Activated CD8-positive, alpha-beta memory T cell treated with anti-CD3 and anti-CD28 coated beads, Interleukin-2, amount 10 ng/mL, durations not matched to agents 7 days and 5 days (primary cell): ENCODE measurements at regions not wholly inside any gene's neighbourhood (a gene's known extent, or its start where the extent isn't known, plus 50 kb on each side); places are given as distances from the start of the nearest gene placed in this dataset.
A peak's percentile ranks its signal among the peaks of the same experiment; 100 is the strongest.

Experiments used
- ATAC-seq: fragments of 150-1000 bp; cut with Tn5 transposase; one replicate; pipeline ENCODE4 v1.10.0; 2021; ENCODE audit warnings: moderate library complexity
- CTCF ChIA-PET: fragments of 350-600 bp; sonication (Branson Sonifier 250); formaldehyde crosslinking; loops from one replicate; lab custom pipeline; 2021; ENCODE audit warnings: antibody characterized with exemption; lab: Charles Lee
- DNase-seq: peaks from one replicate; pipeline ENCODE4 v3.0.0-alpha.2; 2020
- H3K27ac Mint-ChIP-seq: one replicate; pipeline ENCODE4 v1.8.0; 2021; ENCODE audit warnings: mild to moderate bottlenecking, mixed read lengths
- H3K27me3 Mint-ChIP-seq: one replicate; pipeline ENCODE4 v1.8.0; 2021; ENCODE audit warnings: mixed read lengths
- H3K36me3 Mint-ChIP-seq: one replicate; pipeline ENCODE4 v1.8.0; 2021; ENCODE audit warnings: mild to moderate bottlenecking, mixed read lengths
- H3K4me1 Mint-ChIP-seq: one replicate; pipeline ENCODE4 v1.8.0; 2021; ENCODE audit warnings: mixed read lengths
- H3K4me3 Mint-ChIP-seq: one replicate; pipeline ENCODE4 v1.8.0; 2021; ENCODE audit warnings: mild to moderate bottlenecking, moderate library complexity, mixed read lengths
- H3K9me3 Mint-ChIP-seq: one replicate; pipeline ENCODE4 v1.8.0; 2022; ENCODE audit warnings: low read depth, mixed read lengths

DNA sequence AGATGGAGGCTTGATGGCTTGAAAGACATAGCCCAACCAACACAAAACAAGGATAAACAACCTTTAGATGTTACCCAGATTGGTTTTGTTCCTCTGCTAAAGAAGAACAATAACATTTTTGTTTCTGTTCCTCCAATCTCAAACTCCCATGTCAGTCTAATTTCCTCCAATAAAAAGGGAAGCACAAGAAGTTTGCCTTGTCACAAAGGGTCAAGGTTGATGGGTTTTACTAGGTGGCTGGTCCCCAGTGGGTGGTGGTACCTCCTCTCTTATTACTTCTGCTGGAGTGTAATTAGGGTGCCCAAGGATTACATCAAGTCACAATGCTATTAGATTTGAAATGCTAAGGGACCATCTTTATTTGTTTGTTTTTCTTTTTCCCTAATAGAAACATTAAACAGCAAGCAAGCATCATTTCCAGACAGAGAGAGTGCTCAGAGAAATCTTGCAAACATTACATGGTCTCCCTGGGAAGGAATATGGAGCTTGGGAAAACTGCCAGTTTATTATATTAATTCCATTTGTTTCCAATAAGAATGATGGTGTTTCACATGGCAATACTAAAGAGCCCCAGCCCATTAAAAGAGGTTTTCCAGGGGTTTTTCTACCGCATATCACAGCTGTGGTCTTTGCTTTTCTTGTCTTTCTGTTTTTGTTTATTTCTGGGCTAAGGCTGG, 78.3 kb upstream of the AOAH start:
- Mint-ChIP-seq H3K9me3 (peaks cover 2% of the 10 kb centered on the region), H3K4me1 (peaks cover 9% of the 10 kb centered on the region), H3K27ac (no peak overlapping the region), H3K27me3 (peaks cover 12% of the 10 kb centered on the region), H3K4me3 (no peak overlapping the region), H3K36me3 (peaks cover 6% of the 10 kb centered on the region)
- DNase-seq (no peak), ATAC-seq (no peak)
- CTCF ChIA-PET, result interaction anchor here (1.1 kb wide), 1 partner anchor 379 kb away, joined by 4 read pairs; no protein-coding TSS in a partner anchor

DNA sequence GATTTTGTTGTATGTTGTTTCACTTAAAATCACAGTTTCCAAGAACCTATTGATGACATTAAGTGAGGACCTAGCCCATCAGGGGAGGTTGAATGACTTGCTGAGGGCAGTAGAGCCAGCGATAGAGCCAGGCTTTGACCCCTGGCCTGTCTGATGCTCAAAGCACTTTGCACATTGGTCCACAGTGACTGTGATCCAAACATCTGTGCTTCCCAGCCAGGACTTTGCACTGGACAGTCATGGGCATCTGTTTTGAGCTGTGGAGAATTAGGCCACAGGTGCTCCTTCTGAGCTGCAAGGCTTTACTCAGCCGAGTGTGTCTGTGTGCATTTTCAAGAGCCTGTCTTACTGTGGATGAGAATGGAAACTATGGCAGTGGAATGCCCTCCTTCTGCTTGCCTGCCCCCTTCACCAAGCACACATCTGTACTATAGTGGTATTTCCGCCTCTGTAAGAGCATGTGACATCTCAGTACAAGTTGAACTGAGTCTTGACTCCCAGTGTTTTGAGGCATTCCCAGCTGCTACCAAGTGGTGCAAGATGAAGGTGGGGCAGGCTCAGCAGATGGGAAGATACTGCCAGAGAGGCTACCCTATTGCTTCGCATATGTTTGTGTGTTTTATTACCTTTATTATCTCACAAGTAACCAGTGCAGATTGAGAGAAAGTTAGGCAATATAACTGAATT, 72.7 kb upstream of the AOAH start:
- peaks cover 3% of the 10 kb centered on the region for H3K9me3 Mint-ChIP-seq
- peaks cover 9% of the 10 kb centered on the region for H3K36me3 Mint-ChIP-seq
- no peak overlapping the region for H3K27ac Mint-ChIP-seq

DNA sequence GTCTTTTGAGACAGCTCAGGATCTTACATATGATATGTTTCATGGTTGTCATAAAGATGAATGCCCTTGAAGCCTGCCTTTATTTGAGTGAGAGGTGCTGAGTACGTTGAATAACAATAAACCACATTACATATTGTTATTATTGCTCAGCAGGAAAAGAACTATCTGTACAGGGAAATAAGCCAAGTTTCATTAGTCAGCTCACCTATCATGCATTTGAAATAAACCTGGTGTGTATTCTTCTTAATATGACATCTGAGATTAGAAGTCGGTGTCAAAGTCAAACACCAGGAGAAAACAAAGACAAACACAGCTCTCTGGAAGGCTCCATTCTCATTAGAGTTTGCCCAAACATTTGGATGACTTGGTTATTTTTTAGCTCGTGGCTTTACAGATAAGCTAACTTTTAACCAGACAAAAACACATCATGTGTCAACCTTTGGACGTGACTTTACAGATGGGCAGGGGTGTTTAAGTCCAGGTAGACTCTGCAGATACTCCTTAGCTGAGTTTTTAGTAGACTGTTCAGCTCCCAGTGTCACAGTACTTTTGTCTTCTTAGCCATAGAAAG, 71.2 kb upstream of the AOAH start:
- H3K27me3 Mint-ChIP-seq, result no peaks in the 10 kb centered on the region
- H3K4me1 Mint-ChIP-seq, result peaks cover 43% of the 10 kb centered on the region
- H3K36me3 Mint-ChIP-seq, result peaks cover 12% of the 10 kb centered on the region
- H3K9me3 Mint-ChIP-seq, result peaks cover 3% of the 10 kb centered on the region
- DNase-seq (no peak), ATAC-seq (no peak)
- no peak overlapping the region for H3K27ac Mint-ChIP-seq
- H3K4me3 Mint-ChIP-seq, result no peak overlapping the region
- CTCF ChIA-PET, result interaction anchor here (1.0 kb wide), 1 partner anchor 10 kb away, joined by 3 read pairs; no protein-coding TSS in a partner anchor

More for the DNA sequence above, 72.7 kb upstream of the AOAH start:
- CTCF ChIA-PET, result interaction anchor here (0.9 kb wide), 1 partner anchor 8 kb away, joined by 5 read pairs; no protein-coding TSS in a partner anchor
- no peak for DNase-seq
- peaks cover 30% of the 10 kb centered on the region for H3K4me1 Mint-ChIP-seq
- no peaks in the 10 kb centered on the region for H3K27me3 Mint-ChIP-seq
- no peak for ATAC-seq
- no peak overlapping the region for H3K4me3 Mint-ChIP-seq

DNA sequence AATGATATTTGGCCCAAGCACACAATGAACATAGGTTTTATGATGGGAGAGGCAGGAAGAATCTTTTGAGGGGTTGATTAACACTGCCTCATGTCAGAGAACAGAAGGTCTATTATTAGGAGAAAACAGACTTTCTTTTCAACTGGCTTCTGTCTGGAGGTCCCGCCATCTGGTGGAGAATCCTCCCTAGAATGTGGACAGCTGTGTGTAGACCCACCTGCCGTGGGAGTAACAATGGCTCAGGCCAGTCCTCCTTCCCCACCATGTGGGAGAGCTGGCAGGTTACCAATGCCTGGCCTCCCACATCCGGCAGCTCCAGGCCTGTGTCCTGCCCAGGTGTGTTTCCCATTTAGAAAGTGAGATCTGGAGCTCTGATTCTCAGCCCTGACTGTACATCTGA, 70.4 kb upstream of the AOAH start:
- peaks cover 12% of the 10 kb centered on the region for H3K36me3 Mint-ChIP-seq
- DNase-seq (no peak), ATAC-seq (no peak)
- CTCF ChIA-PET, result interaction anchor here (1.0 to 1.9 kb wide), 2 partner anchors 9 to 17 kb away, joined by 3 to 6 read pairs; no protein-coding TSS in a partner anchor
- no peak overlapping the region for H3K27ac Mint-ChIP-seq
- H3K4me1 Mint-ChIP-seq, result peaks cover 51% of the 10 kb centered on the region
- peaks cover 3% of the 10 kb centered on the region for H3K9me3 Mint-ChIP-seq
- H3K4me3 Mint-ChIP-seq, result no peak overlapping the region
- no peaks in the 10 kb centered on the region for H3K27me3 Mint-ChIP-seq

DNA sequence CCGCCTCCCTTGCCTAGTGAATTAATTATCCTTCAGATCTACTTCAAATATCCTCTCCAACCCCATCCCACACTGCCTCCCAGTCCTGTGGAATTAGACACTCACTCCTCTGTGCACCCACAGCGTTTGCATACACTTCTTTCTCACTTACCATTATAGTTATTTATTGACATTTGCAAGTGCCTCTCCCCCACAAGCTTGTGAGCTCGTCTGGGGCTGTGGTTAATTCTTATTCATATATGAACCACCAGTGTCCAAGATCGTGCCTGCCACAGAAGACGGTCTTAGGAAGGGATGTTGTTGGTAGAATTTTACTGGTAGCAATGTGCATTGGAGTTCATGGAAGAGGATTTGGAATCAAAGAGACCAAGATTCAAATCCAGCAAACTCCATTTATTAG, 68.1 kb upstream of the AOAH start:
- no peak overlapping the region for H3K4me3 Mint-ChIP-seq
- H3K36me3 Mint-ChIP-seq, result peaks cover 12% of the 10 kb centered on the region
- DNase-seq, result no peak
- H3K27ac Mint-ChIP-seq, result peak overlapping the region; percentile 48
- H3K4me1 Mint-ChIP-seq, result peaks cover 73% of the 10 kb centered on the region
- H3K9me3 Mint-ChIP-seq, result peaks cover 3% of the 10 kb centered on the region
- no peaks in the 10 kb centered on the region for H3K27me3 Mint-ChIP-seq
- CTCF ChIA-PET, result interaction anchor here (1.0 to 1.4 kb wide), 2 partner anchors 10 to 108 kb away, joined by 3 to 4 read pairs; no protein-coding TSS in a partner anchor
- no peak for ATAC-seq

DNA sequence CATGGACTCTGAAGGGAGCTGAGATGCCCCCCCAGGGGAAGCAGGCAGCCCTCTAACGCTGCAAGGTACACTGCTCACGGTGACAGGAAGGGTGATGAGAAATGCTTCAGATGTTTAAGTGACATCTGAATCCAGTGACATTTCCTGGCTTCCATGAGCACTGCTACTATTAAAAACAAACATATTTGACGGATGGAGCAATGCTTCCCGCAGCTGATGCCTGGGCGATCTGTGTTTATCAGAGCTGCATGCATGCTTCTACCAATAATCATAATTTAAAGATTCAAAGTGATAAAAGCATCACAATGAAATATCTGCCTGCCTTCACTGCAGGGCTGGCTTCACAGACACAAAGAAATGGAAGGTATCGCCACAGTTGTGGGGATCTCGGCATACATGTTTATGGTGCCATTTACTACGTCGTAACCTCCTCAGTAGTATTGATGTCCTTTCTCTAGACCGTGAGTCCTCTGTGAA, 66.1 kb upstream of the AOAH start:
- CTCF ChIA-PET, result interaction anchor here (1.1 to 5.5 kb wide), 4 partner anchors 14 to 55 kb away, joined by 3 to 38 read pairs (median 4); no protein-coding TSS in a partner anchor
- H3K27me3 Mint-ChIP-seq, result no peaks in the 10 kb centered on the region
- no peak overlapping the region for H3K4me3 Mint-ChIP-seq
- DNase-seq (no peak), ATAC-seq (no peak)
- H3K4me1 Mint-ChIP-seq, result peaks cover 86% of the 10 kb centered on the region
- H3K36me3 Mint-ChIP-seq, result peaks cover 16% of the 10 kb centered on the region
- H3K9me3 Mint-ChIP-seq, result peaks cover 4% of the 10 kb centered on the region
- peak overlapping the region; percentile 93 for H3K27ac Mint-ChIP-seq

DNA sequence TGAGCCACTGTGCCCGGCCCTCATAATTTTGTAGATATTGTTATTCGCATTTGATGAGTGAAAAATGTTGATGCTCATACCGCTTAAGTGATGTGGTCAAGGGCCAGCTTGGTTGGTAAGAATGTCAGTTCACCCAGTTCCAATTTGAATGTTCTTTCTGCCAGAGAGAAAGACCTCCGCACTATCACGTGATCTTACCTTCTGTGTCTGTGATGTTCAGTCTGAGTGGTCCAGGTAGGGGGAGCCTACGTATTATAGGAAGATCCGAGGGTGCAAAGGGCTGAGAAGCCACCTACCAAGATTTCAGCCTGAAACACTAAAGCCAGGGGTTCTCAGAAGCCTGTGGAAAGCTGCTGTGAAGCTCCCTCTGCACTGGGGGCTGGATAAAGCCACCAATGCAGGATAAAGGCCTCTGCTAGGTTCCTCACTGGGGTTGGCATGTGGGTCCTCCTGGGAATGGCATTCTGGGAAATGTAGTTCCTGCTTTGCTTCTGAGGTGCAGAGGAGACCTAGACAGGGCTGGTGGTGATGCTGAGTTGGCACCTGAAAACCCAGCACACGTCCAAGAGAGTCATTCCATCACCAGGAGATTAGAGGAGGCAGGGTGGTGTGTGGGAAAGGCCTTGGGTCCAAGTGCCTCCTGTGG, 64.7 kb upstream of the AOAH start:
- H3K4me1 Mint-ChIP-seq, result peaks cover 90% of the 10 kb centered on the region
- peaks cover 16% of the 10 kb centered on the region for H3K36me3 Mint-ChIP-seq
- H3K9me3 Mint-ChIP-seq, result peaks cover 4% of the 10 kb centered on the region
- DNase-seq (peak; percentile 50), ATAC-seq (no peak)
- no peaks in the 10 kb centered on the region for H3K27me3 Mint-ChIP-seq
- H3K4me3 Mint-ChIP-seq, result peak overlapping the region; percentile 31
- H3K27ac Mint-ChIP-seq, result peak overlapping the region; percentile 93
- CTCF ChIA-PET, result interaction anchor here (0.7 to 5.5 kb wide), 10 partner anchors 9 to 393 kb away, joined by 3 to 38 read pairs (median 5); partner anchors contain the start of gene AOAH

DNA sequence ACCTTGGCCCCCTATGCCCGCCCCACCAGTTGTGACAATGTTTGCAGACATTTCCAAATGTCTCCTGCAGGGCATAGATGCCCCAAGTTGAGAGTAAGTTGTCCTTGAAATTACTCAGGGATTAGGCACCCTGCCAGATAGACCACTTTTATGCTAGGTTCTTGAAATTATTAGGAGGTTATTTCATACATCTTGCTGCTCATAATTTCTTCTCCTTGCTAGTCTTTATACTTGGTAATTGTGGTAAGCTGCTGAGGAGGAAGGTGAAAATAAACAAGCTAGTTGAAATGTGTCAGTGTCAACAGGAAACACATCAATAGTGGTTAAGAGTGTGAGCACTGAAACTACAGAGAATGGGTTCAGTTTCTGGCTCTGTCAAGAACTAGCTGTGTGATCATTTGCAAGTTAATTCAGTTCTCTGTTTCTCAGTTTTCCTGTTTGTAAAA, 63.7 kb upstream of the AOAH start:
- peak; percentile 51 for DNase-seq
- H3K4me1 Mint-ChIP-seq, result peaks cover 89% of the 10 kb centered on the region
- CTCF ChIA-PET, result interaction anchor here (0.8 to 5.5 kb wide), 11 partner anchors 10 to 394 kb away, joined by 3 to 38 read pairs (median 5); partner anchors contain the start of gene AOAH
- ATAC-seq, result peak; percentile 71
- peaks cover 16% of the 10 kb centered on the region for H3K36me3 Mint-ChIP-seq
- H3K4me3 Mint-ChIP-seq, result peak overlapping the region; percentile 31
- no peaks in the 10 kb centered on the region for H3K27me3 Mint-ChIP-seq
- peak overlapping the region; percentile 93 for H3K27ac Mint-ChIP-seq
- H3K9me3 Mint-ChIP-seq, result peaks cover 4% of the 10 kb centered on the region

DNA sequence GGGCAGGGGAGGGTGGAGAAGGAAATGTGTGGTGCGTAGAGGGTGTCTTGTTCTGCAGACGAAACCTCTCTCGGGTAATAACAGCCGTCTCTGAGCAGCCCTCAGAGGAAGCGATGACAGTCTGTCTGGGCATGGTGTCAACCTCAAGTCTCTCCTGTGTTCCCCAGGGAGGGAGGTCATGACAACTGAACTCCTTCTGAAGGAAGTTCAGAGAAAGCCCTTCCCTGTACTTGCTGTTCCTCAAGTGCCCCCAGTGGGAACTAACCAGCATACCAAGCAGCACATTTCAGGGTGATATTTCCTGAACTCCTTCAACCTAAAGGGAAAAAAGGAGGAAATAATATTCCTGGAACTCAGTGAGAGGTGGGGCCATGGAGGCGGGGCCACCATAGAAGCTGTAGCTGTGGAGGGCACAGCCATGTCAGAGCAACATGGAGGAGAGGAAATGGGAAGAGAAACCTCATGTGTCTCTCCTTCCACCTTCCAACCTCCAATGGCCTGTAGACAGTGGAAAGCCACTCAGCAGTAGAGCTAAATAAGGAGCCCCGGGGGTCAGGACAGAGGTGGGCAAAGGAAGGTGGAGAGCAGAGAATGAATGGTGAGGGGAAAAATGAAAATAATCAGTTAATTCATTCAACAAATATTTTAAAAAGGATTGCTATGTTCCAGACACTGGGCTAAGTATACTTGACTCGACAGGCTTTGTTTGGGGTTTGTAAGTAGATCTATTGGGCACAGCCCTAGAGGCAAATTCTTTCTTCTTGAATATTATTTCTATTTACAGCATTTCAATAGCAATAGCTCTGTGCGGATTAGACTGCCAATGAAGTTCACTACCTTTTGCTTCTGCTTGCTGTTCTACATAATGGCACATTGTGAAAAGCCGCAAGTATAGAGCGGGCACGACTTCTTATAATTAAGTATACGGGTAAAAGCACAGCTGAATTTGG, 61.0 kb upstream of the AOAH start:
- H3K4me3 Mint-ChIP-seq, result peak overlapping the region; percentile 25
- peak; percentile 91 for DNase-seq

DNA sequence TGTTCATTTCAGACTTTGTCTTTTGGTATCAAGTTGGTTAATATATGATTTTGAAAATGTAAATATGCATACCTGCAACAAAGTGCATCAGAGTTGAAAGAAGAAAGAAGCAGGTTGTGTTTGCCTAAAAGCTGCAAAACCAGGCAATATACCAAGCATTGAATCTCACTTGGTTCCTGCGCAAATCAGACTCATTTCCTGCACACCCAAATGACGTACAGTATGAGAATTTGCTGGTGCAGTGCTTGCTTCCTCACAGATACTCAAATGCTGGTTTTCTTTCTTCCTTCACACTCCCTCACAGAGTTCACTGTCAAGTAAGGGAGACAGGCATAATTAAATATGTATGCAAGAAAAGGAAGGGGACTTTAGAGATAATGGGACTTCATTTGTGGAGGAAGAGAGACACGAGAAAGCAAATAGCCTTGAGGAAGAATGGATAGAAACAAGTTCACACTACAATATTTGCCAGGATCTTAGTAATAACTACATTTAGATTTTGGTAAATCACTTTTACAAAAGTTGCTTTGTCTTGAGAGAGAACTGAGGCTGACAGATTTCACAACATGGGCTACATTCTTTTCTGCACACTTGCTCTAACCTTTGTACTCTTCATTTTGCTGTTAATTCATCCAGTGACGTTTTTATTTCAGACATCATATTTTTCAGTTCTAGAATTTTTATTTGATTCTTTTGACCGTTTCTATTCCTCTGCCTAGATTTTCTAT, 56.9 kb upstream of the AOAH start:
- Mint-ChIP-seq H3K36me3 (peaks cover 41% of the 10 kb centered on the region), H3K9me3 (peaks cover 11% of the 10 kb centered on the region), H3K27ac (peak overlapping the region; percentile 92), H3K4me3 (peak overlapping the region; percentile 31), H3K4me1 (peaks cover 91% of the 10 kb centered on the region), H3K27me3 (no peaks in the 10 kb centered on the region)
- CTCF ChIA-PET, result interaction anchor here (1.0 to 1.6 kb wide), 2 partner anchors 8 to 53 kb away, joined by 3 read pairs; no protein-coding TSS in a partner anchor
- DNase-seq (peak; percentile 56), ATAC-seq (peak; percentile 38)

More for the DNA sequence above, 61.0 kb upstream of the AOAH start:
- peaks cover 22% of the 10 kb centered on the region for H3K36me3 Mint-ChIP-seq
- CTCF ChIA-PET, result interaction anchor here (0.6 to 5.5 kb wide), 8 partner anchors 9 to 397 kb away, joined by 3 to 38 read pairs (median 3); no protein-coding TSS in a partner anchor
- H3K4me1 Mint-ChIP-seq, result peaks cover 88% of the 10 kb centered on the region
- peak overlapping the region; percentile 88 for H3K27ac Mint-ChIP-seq
- peaks cover 4% of the 10 kb centered on the region for H3K9me3 Mint-ChIP-seq
- peak; percentile 84 for ATAC-seq
- no peaks in the 10 kb centered on the region for H3K27me3 Mint-ChIP-seq

DNA sequence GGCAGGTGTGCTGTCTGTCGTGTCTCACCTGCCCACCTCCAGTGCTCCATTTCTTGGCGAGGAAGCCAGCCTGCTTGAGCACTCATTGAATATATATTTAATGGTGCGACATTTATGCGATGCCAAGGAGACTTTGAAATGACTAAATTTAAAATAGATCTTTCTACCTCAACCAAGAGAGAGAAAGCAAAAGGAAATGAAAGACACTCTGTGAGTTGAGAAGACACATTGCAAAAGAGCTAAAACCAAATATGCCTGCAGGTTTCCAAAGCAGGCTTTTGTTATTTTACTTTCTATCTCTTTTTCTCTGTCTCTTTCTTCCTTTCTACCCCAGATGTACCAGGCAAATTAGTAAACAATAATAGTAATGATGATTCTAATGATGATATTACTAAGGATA, 53.6 kb upstream of the AOAH start:
- CTCF ChIA-PET, result interaction anchor here (1.0 to 4.7 kb wide), 8 partner anchors 10 to 93 kb away, joined by 3 to 38 read pairs (median 6); no protein-coding TSS in a partner anchor
- Mint-ChIP-seq H3K36me3 (peaks cover 51% of the 10 kb centered on the region), H3K4me1 (peaks cover 82% of the 10 kb centered on the region), H3K27me3 (no peaks in the 10 kb centered on the region), H3K9me3 (peaks cover 14% of the 10 kb centered on the region), H3K4me3 (peak overlapping the region; percentile 8), H3K27ac (peak overlapping the region; percentile 69)
- ATAC-seq, result no peak
- no peak for DNase-seq
